IMR-90 (cell line): ENCODE measurements at regions not wholly inside any gene's neighbourhood (a gene's known extent, or its start where the extent isn't known, plus 50 kb on each side); places are given as distances from the start of the nearest gene placed in this dataset.
A peak's percentile ranks its signal among the peaks of the same experiment; 100 is the strongest.

ENCODE experiments used
- ATAC-seq: fragments of 200-7000 bp; cut with Tn5 transposase; 2 replicates; pipeline ENCODE4 v1.9.1; 2020; ENCODE audit warnings: low read depth, mild to moderate bottlenecking, moderate library complexity
- BruUV-seq: library from RNA; stranded (reverse); fragments of 400-500 nt; replicated peaks from 2 replicates; lab custom pipeline; 2021; lab: Mats Ljungman, UMichigan
- CTCF ChIA-PET: fragments of 300-600 bp; formaldehyde crosslinking; extraction: SDS; loops from one replicate; lab custom pipeline; 2021; ENCODE audit warnings: antibody characterized with exemption; lab: Yijun Ruan, JAX
- POLR2A ChIA-PET: fragments of 300-600 bp; sonication (Branson Sonifier 250); formaldehyde crosslinking; loops from one replicate; lab custom pipeline; 2022; ENCODE audit warnings: antibody characterized with exemption; ENCODE audit not compliant: unreplicated experiment; lab: Charles Lee
- DNase-seq: peaks from one replicate; pipeline ENCODE4 v3.0.0; 2013
- H2AFZ ChIP-seq: replicated peaks from 2 replicates; pipeline ENCODE3; 2013; ENCODE audit warnings: low read length, mild to moderate bottlenecking; ENCODE audit not compliant: poor library complexity
- H2AK5ac ChIP-seq: 2 replicates; pipeline ENCODE4 v1.6.1; 2013; ENCODE audit warnings: low read depth, low read length, inconsistent platforms
- H2AK9ac ChIP-seq: replicated peaks from 2 replicates; pipeline ENCODE3; 2013; ENCODE audit warnings: mild to moderate bottlenecking, low read depth, low read length, moderate library complexity; ENCODE audit not compliant: poor library complexity
- H2BK120ac ChIP-seq: 2 replicates; pipeline ENCODE4 v1.6.1; 2013; ENCODE audit warnings: low read depth, low read length, inconsistent platforms
- H2BK15ac ChIP-seq: 3 replicates; pipeline ENCODE4 v1.6.1; 2013; ENCODE audit warnings: low read depth, low read length, inconsistent platforms
- H2BK20ac ChIP-seq: 2 replicates; pipeline ENCODE4 v1.6.1; 2013; ENCODE audit warnings: low read depth, mild to moderate bottlenecking, inconsistent platforms, low read length, moderate library complexity
- H2BK5ac ChIP-seq: 2 replicates; pipeline ENCODE4 v1.6.1; 2013; ENCODE audit warnings: mild to moderate bottlenecking, low read depth, low read length, inconsistent platforms; ENCODE audit not compliant: poor library complexity, severe bottlenecking
- H3K14ac ChIP-seq: replicated peaks from 2 replicates; pipeline ENCODE4 v1.6.1; 2013; ENCODE audit warnings: low read depth, low read length, inconsistent platforms
- H3K18ac ChIP-seq: 2 replicates; pipeline ENCODE4 v1.6.1; 2013; ENCODE audit warnings: low read depth, low read length, control low read depth
- H3K23ac ChIP-seq: 2 replicates; pipeline ENCODE4 v1.6.1; 2013; ENCODE audit warnings: low read depth, low read length, inconsistent platforms
- H3K27ac ChIP-seq: 2 replicates; pipeline ENCODE4 v1.5.1; 2013; ENCODE audit warnings: mild to moderate bottlenecking, control low read depth, low read length; ENCODE audit not compliant: insufficient read depth
- H3K27me3 ChIP-seq: 2 replicates; pipeline ENCODE4 v1.6.1; 2013; ENCODE audit warnings: low read length; ENCODE audit not compliant: control insufficient read depth, insufficient read depth
- H3K36me3 ChIP-seq: 2 replicates; pipeline ENCODE4 v1.6.1; 2013; ENCODE audit warnings: low read length, mixed read lengths; ENCODE audit not compliant: control insufficient read depth, insufficient read depth
- H3K4ac ChIP-seq: 2 replicates; pipeline ENCODE4 v1.6.1; 2013; ENCODE audit warnings: low read depth, low read length, inconsistent platforms
- H3K4me1 ChIP-seq: 2 replicates; pipeline ENCODE4 v1.6.1; 2013; ENCODE audit warnings: low read length, mixed read lengths; ENCODE audit not compliant: control insufficient read depth, insufficient read depth
- H3K4me2 ChIP-seq: 2 replicates; pipeline ENCODE4 v1.6.1; 2013; ENCODE audit warnings: low read depth, mild to moderate bottlenecking, control low read depth, low read length, moderate library complexity
- H3K4me3 ChIP-seq: 2 replicates; pipeline ENCODE4 v1.5.1; 2013; ENCODE audit warnings: low read depth, mild to moderate bottlenecking, control low read depth, low read length, moderate library complexity; ENCODE audit not compliant: insufficient read depth
- H3K56ac ChIP-seq: 2 replicates; pipeline ENCODE4 v1.6.1; 2013; ENCODE audit warnings: low read length, inconsistent platforms; ENCODE audit not compliant: insufficient read depth; ENCODE audit errors: extremely low read depth
- H3K79me1 ChIP-seq, 2 experiments: 2 replicates each; pipeline ENCODE4 v1.6.1; 2013; ENCODE audit warnings: low read length in 2 of 2, inconsistent platforms in 1 of 2, low read depth in 1 of 2
- H3K9ac ChIP-seq: 2 replicates; pipeline ENCODE4 v1.6.1; 2013; ENCODE audit warnings: low read depth, low read length, control low read depth
- H3K9me1 ChIP-seq: 2 replicates; pipeline ENCODE4 v1.6.1; 2013; ENCODE audit warnings: low read length, inconsistent platforms; ENCODE audit not compliant: insufficient read depth
- H3K9me3 ChIP-seq: 2 replicates; pipeline ENCODE4 v1.6.1; 2013; ENCODE audit warnings: low read length; ENCODE audit not compliant: control insufficient read depth, insufficient read depth
- H4K20me1 ChIP-seq: 2 replicates; pipeline ENCODE4 v1.6.1; 2013; ENCODE audit warnings: low read length, inconsistent platforms; ENCODE audit not compliant: insufficient read depth
- H4K5ac ChIP-seq: 2 replicates; pipeline ENCODE4 v1.6.1; 2013; ENCODE audit warnings: mild to moderate bottlenecking, low read depth, low read length, control low read depth
- H4K8ac ChIP-seq, 2 experiments: 2 replicates each; pipeline ENCODE4 v1.6.1; 2013; ENCODE audit warnings: low read depth in 2 of 2, low read length in 2 of 2, control low read depth in 1 of 2, inconsistent platforms in 1 of 2
- H4K91ac ChIP-seq: 2 replicates; pipeline ENCODE4 v1.6.1; 2013; ENCODE audit warnings: low read depth, low read length, inconsistent platforms; ENCODE audit not compliant: insufficient read depth
- CEBPB ChIP-seq: IDR thresholded peaks from 2 replicates; pipeline ENCODE4 v1.6.1; 2012; ENCODE audit warnings: low read depth, low read length, improper control_type of control experiment
- MAFK ChIP-seq: IDR thresholded peaks from 2 replicates; pipeline ENCODE4 v1.6.1; 2012; ENCODE audit warnings: low read depth, low read length, improper control_type of control experiment
- MAZ ChIP-seq: IDR thresholded peaks from 2 replicates; pipeline ENCODE4 v1.6.1; 2012; ENCODE audit warnings: low read depth, mild to moderate bottlenecking, low read length, improper control_type of control experiment, moderate library complexity, borderline replicate concordance
- MXI1 ChIP-seq: IDR thresholded peaks from 2 replicates; pipeline ENCODE4 v1.6.1; 2012; ENCODE audit warnings: low read depth, mild to moderate bottlenecking, low read length, moderate library complexity, borderline replicate concordance
- NFE2L2 ChIP-seq: fragments of 150-350 bp; IDR thresholded peaks from 2 replicates; pipeline ENCODE4 v1.6.1; 2016; ENCODE audit warnings: low read depth, mild to moderate bottlenecking, low read length
- RCOR1 ChIP-seq: IDR thresholded peaks from 2 replicates; pipeline ENCODE4 v1.6.1; 2012; ENCODE audit warnings: mild to moderate bottlenecking, low read length, improper control_type of control experiment; ENCODE audit not compliant: insufficient replicate concordance
- RFX5 ChIP-seq: IDR thresholded peaks from 2 replicates; pipeline ENCODE4 v1.8.0; 2012; ENCODE audit warnings: low read depth, mild to moderate bottlenecking, low read length, moderate library complexity
- SMC3 ChIP-seq: fragments of 150-350 bp; IDR thresholded peaks from 2 replicates; pipeline ENCODE4 v1.6.1; 2016; ENCODE audit warnings: low read depth, mild to moderate bottlenecking, antibody characterized with exemption, low read length, moderate library complexity
- WGBS, 2 experiments: methylation state at CpG; one replicate each; pipeline versions ENCODE4 v1.1.5 to v1.1.7; 2013; ENCODE audit warnings: missing lambda C conversion rate in 2 of 2; ENCODE audit not compliant: insufficient read length in 1 of 2; ENCODE audit errors: extremely low coverage in 2 of 2; 5-methylcytosine and 5-hydroxymethylcytosine counted together
- dilution Hi-C: fragments of 300-500 bp; cut with HindIII; formaldehyde crosslinking; loops from one replicate; pipeline ENCODE4 v1.14.3; 2018; ENCODE audit warnings: low sequenced_read_pairs; ENCODE audit not compliant: unreplicated experiment
- in situ Hi-C: fragments of 300-500 bp; cut with MboI; formaldehyde crosslinking; loops from 3 replicates; pipeline ENCODE4 v1.14.3; 2019; ENCODE audit warnings: low sequenced_read_pairs, inconsistent platforms, mixed read lengths
- intact Hi-C: fragments of 100-400 bp; cut with micrococcal nuclease; formaldehyde crosslinking; loops from 2 replicates; pipeline ENCODE4 v1.10.0; 2022

- Histone ChIP-seq H4K5ac (no peak overlapping the region), H3K56ac (peak overlapping the region; percentile 33; the same call in 1 of the 2 replicates), H3K79me1 (no peaks in the 10 kb centered on the region), H2AK5ac (no peak overlapping the region), H3K14ac (no peak overlapping the region), H2BK5ac (peak overlapping the region; percentile 98), H3K36me3 (no peaks in the 10 kb centered on the region), H3K18ac (peak overlapping the region; percentile 17; the same call in 1 of the 2 replicates), H2BK120ac (peak overlapping the region; percentile 95), H3K9ac (no peak overlapping the region), H2AK9ac (no peak overlapping the region), H2AFZ (peak overlapping the region; percentile 39), H3K27ac (peak overlapping the region; percentile 40; the same call in 1 of the 2 replicates), H4K20me1 (no peaks in the 10 kb centered on the region), H3K9me3 (no peaks in the 10 kb centered on the region), H3K27me3 (no peaks in the 10 kb centered on the region), H2BK20ac (peak overlapping the region; percentile 77; the same call in 1 of the 2 replicates), H3K23ac (peak overlapping the region; percentile 93), H3K4me2 (no peak overlapping the region; the same call in 1 of the 2 replicates), H3K4ac (peak overlapping the region; percentile 85; the same call in 1 of the 2 replicates), H3K9me1 (no peaks in the 10 kb centered on the region), H4K8ac (peak overlapping the region; percentile 30 to 80; a peak in 3 of 4 replicates), H4K91ac (peak overlapping the region; percentile 70), H3K4me3 (no peak overlapping the region), H3K4me1 (no peaks in the 10 kb centered on the region; the same call in 1 of the 2 replicates), H2BK15ac (peak overlapping the region; percentile 74; the same call in 2 of the 3 replicates)
- no TSS peak for BruUV-seq
- intact Hi-C loops (no loop called here), in situ Hi-C loops (no loop called here), dilution Hi-C loops (no loop called here)
- POLR2A ChIA-PET, result interaction anchor here (0.6 kb wide), 1 partner anchor 1668 kb away, joined by 6 read pairs; no protein-coding TSS in a partner anchor
- CTCF ChIA-PET, result no interaction called here
- DNase-seq (peak; percentile 82), ATAC-seq (peak; percentile 48)
- WGBS, 2 experiments, result no CpG with 5 or more reads among the region's 6 CpGs
- TF ChIP-seq RCOR1, result no peak
- TF ChIP-seq CEBPB, result peak; percentile 81
- TF ChIP-seq NFE2L2, result no peak
- no peak for TF ChIP-seq MAFK
- TF ChIP-seq RFX5, result no peak
- TF ChIP-seq MAZ, result no peak
- no peak for TF ChIP-seq SMC3
- no peak for TF ChIP-seq MXI1
These were observed 1019.5 kb upstream of the CITED2 start for GRCh38 chr6:140393665-140394540.
